ENCODE measurements at regions not wholly inside any gene's neighbourhood (a gene's known extent, or its start where the extent isn't known, plus 50 kb on each side); places are given as distances from the start of the nearest gene placed in this dataset.

GRCh38 chr4:81574991-81575390, 103.3 kb upstream of the RASGEF1B start:
- TF ChIP-seq MAX (IDR thresholded peaks at IDR 0.05) (no peak), CHD1 (IDR thresholded peaks at IDR 0.05; ENCODE audit: low read depth, low read length) (no peak), EZH2 (IDR thresholded peaks at IDR 0.05; ENCODE audit: low read depth, low read length, severe bottlenecking) (no peak), CTCF (IDR thresholded peaks at IDR 0.05; ENCODE audit: control extremely low read depth in 1 of 3, insufficient read depth in 1 of 3, low read depth in 1 of 3, low read length in 3 of 3) (no peak), POLR2AphosphoS5 (IDR thresholded peaks at IDR 0.05; ENCODE audit: low read depth, low read length) (no peak), CHD2 (IDR thresholded peaks at IDR 0.05; ENCODE audit: low read length) (no peak), RFX5 (IDR thresholded peaks at IDR 0.05; ENCODE audit: borderline replicate concordance, low read depth, low read length) (no peak), FOSL1 (IDR thresholded peaks at IDR 0.05; ENCODE audit: insufficient read depth, low read depth, low read length) (no peak)

All from H1 (cell line).